KMS-11 (cell line): ENCODE measurements at regions not wholly inside any gene's neighbourhood (a gene's known extent, or its start where the extent isn't known, plus 50 kb on each side); places are given as distances from the start of the nearest gene placed in this dataset.

Experiments
- H2AFZ ChIP-seq: fragments of 200-600 bp; sonication (generic); 2 replicates; pipeline ENCODE4 v1.6.1; 2016; ENCODE audit warnings: antibody characterized with exemption, mixed run types, low read depth
- H3K27ac ChIP-seq: fragments of 200-600 bp; sonication (generic); 2 replicates; pipeline ENCODE4 v1.6.1; 2016; ENCODE audit warnings: mild to moderate bottlenecking, mixed run types
- H3K27me3 ChIP-seq: fragments of 200-600 bp; sonication (generic); 2 replicates; pipeline ENCODE4 v1.6.1; 2017; ENCODE audit warnings: mild to moderate bottlenecking, low read depth, mixed run types, moderate library complexity; ENCODE audit not compliant: insufficient read depth
- H3K36me3 ChIP-seq: fragments of 200-600 bp; sonication (generic); 2 replicates; pipeline ENCODE4 v1.6.1; 2017; ENCODE audit warnings: mild to moderate bottlenecking, mixed run types; ENCODE audit not compliant: insufficient read depth
- H3K4me1 ChIP-seq: fragments of 200-600 bp; sonication (generic); 2 replicates; pipeline ENCODE4 v1.6.1; 2016; ENCODE audit warnings: mild to moderate bottlenecking, low read depth, mixed run types; ENCODE audit not compliant: poor library complexity, severe bottlenecking
- H3K4me2 ChIP-seq: fragments of 200-600 bp; sonication (generic); 2 replicates; pipeline ENCODE4 v1.7.0; 2016; ENCODE audit warnings: mild to moderate bottlenecking, mixed run types
- H3K4me3 ChIP-seq: fragments of 200-600 bp; sonication (generic); IDR thresholded peaks from 2 replicates; pipeline ENCODE4 v1.6.1; 2017; ENCODE audit warnings: low read depth, low read length, mixed read lengths; ENCODE audit not compliant: insufficient read depth
- H3K79me2 ChIP-seq: fragments of 200-600 bp; sonication (generic); 2 replicates; pipeline ENCODE4 v1.6.1; 2016; ENCODE audit warnings: low read depth, mixed run types; ENCODE audit not compliant: insufficient read depth
- H3K9ac ChIP-seq: fragments of 200-600 bp; sonication (generic); 2 replicates; pipeline ENCODE4 v1.6.1; 2016; ENCODE audit warnings: mild to moderate bottlenecking, mixed run types
- H4K20me1 ChIP-seq: fragments of 200-600 bp; sonication (generic); 2 replicates; pipeline ENCODE4 v1.6.1; 2016; ENCODE audit warnings: mild to moderate bottlenecking, mixed run types; ENCODE audit not compliant: insufficient read depth
- CTCF ChIP-seq: fragments of 200-600 bp; sonication (generic); conservative IDR thresholded peaks from 2 replicates; pipeline ENCODE4 v1.6.1; 2017; ENCODE audit warnings: low read depth, mild to moderate bottlenecking, antibody characterized with exemption, low read length, moderate library complexity, mixed read lengths

GRCh38 chr1:38231941-38232340, 185.3 kb upstream of the POU3F1 start:
- no peaks in the 10 kb centered on the region for H3K36me3 ChIP-seq
- H3K4me1 ChIP-seq, result no peaks in the 10 kb centered on the region
- no peak overlapping the region for H3K9ac ChIP-seq
- H3K27ac ChIP-seq, result no peak overlapping the region
- H3K27me3 ChIP-seq, result no peaks in the 10 kb centered on the region
- no peaks in the 10 kb centered on the region for H4K20me1 ChIP-seq
- H3K4me3 ChIP-seq, result no peak overlapping the region
- no peaks in the 10 kb centered on the region for H3K79me2 ChIP-seq
- no peak for TF ChIP-seq CTCF
- H3K4me2 ChIP-seq, result no peak overlapping the region
- H2AFZ ChIP-seq, result no peak overlapping the region

- H3K27ac ChIP-seq, result no peak overlapping the region
- H4K20me1 ChIP-seq, result no peaks in the 10 kb centered on the region
- no peak overlapping the region for H3K9ac ChIP-seq
- H3K4me2 ChIP-seq, result no peak overlapping the region
- no peaks in the 10 kb centered on the region for H3K36me3 ChIP-seq
- H3K4me1 ChIP-seq, result no peaks in the 10 kb centered on the region
- no peak overlapping the region for H3K4me3 ChIP-seq
- H2AFZ ChIP-seq, result no peak overlapping the region
- H3K79me2 ChIP-seq, result no peaks in the 10 kb centered on the region
- no peak for TF ChIP-seq CTCF
- no peaks in the 10 kb centered on the region for H3K27me3 ChIP-seq
Observed at GRCh38 chr1:38228718-38229117, 182.1 kb upstream of the POU3F1 start.

- Histone ChIP-seq H3K4me3 (no peak overlapping the region), H3K27me3 (no peaks in the 10 kb centered on the region), H3K79me2 (no peaks in the 10 kb centered on the region), H3K4me2 (no peak overlapping the region), H2AFZ (no peak overlapping the region), H4K20me1 (no peaks in the 10 kb centered on the region), H3K36me3 (no peaks in the 10 kb centered on the region), H3K4me1 (no peaks in the 10 kb centered on the region), H3K9ac (no peak overlapping the region), H3K27ac (no peak overlapping the region)
- TF ChIP-seq CTCF, result no peak
Observed at GRCh38 chr1:38225745-38226144, 179.2 kb upstream of the POU3F1 start.

- no peaks in the 10 kb centered on the region for H3K36me3 ChIP-seq
- no peak overlapping the region for H3K27ac ChIP-seq
- H3K4me2 ChIP-seq, result no peak overlapping the region
- TF ChIP-seq CTCF, result no peak
- no peaks in the 10 kb centered on the region for H4K20me1 ChIP-seq
- H3K4me1 ChIP-seq, result no peaks in the 10 kb centered on the region
- H3K27me3 ChIP-seq, result no peaks in the 10 kb centered on the region
- no peaks in the 10 kb centered on the region for H3K79me2 ChIP-seq
- H2AFZ ChIP-seq, result no peak overlapping the region
- H3K9ac ChIP-seq, result no peak overlapping the region
- H3K4me3 ChIP-seq, result no peak overlapping the region
Observed at GRCh38 chr1:38223391-38223790, 176.8 kb upstream of the POU3F1 start.

GRCh38 chr1:38222891-38223290, 176.3 kb upstream of the POU3F1 start:
- no peak for TF ChIP-seq CTCF
- Histone ChIP-seq H4K20me1 (no peaks in the 10 kb centered on the region), H2AFZ (no peak overlapping the region), H3K27ac (no peak overlapping the region), H3K4me2 (no peak overlapping the region), H3K27me3 (no peaks in the 10 kb centered on the region), H3K4me3 (no peak overlapping the region), H3K79me2 (no peaks in the 10 kb centered on the region), H3K9ac (no peak overlapping the region), H3K4me1 (no peaks in the 10 kb centered on the region), H3K36me3 (no peaks in the 10 kb centered on the region)
